GM18511 (cell line): ENCODE measurements at regions not wholly inside any gene's neighbourhood (a gene's known extent, or its start where the extent isn't known, plus 50 kb on each side); places are given as distances from the start of the nearest gene placed in this dataset.

Source experiments
- ATAC-seq: cut with Tn5 transposase; IDR thresholded peaks from one replicate; pipeline ENCODE4 v1.9.1; 2021; ENCODE audit warnings: mild to moderate bottlenecking, moderate library complexity; ENCODE audit not compliant: unreplicated experiment

DNA sequence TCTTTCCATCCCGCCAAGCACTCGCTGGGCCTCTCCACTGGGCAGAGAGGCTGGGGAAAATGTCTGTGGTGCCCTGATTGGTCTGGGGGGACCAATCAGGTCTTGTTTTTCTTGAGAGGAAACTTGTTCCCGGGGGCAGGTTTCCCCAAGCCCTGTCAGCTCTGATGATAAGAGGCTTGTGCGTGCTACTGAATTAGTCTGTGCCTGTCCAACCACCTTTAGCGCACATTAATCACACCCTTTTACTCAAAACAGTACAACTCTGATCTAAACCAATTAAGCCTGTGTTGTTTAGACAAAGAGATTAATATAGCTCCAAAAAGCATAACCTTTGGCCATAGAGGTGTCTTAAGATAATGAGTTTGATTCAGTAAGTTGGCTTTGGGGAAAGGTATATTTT lies 580.4 kb downstream of the VRK1 start:
- ATAC-seq: no peak

DNA sequence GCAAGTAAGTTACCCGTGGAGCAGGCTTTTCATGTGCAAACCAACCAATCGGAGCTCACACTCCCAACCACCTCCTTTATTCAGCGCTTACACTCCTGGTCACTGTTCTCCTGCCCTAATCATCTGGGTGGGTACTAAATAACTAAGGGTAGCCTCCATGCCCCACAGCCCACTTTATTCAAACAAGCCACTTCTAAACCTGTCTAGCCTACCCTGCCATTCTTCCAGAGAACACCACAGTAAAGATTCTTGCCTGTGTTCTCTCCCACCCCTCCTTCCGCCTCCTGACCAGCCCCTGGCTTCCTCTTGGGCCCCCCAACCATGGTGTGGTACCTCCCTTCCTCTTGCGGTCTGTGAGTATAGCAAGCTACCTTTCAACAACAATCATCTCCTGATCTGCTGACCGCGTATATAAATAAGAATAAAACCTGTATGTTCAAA lies 581.9 kb downstream of the VRK1 start:
- ATAC-seq: no peak

DNA sequence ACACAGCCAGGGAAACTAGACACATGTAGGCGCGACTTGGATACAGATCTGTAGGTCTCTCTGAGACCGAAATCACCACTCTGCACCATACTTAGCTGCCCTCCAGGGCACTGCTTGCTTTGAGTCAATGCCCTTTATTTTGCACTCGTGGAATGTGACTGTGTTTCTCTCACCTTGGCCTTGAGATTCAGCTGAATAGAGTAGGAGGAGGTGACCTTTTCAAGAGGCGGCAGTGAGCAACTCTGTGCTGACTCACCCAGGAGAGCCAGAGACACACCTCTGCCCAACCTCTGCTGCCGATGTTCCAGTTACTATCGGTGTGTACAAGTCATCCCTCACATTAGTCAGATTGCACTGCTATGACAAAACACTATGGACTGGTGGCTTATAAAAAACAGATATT lies 583.4 kb downstream of the VRK1 start:
- ATAC-seq: no peak

DNA sequence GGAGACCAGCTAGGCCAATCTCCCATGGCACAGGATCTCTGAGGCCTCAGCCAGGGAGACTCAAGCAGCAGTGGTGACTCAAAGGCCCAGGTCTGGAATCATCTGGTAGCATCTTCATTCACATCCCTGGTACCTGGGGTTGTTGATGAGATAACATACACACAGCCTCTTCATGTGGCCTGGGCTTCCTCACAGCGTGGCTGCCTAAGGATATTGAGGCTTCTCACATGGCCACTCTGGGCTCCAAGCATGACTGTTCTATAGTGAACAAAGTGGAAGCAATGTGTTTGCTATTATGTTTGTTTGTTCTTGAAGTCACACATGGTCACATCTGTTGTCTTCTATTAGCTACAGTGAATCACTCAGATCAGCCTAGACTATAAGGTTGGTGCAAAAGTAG lies 584.1 kb downstream of the VRK1 start:
- no peak for ATAC-seq

DNA sequence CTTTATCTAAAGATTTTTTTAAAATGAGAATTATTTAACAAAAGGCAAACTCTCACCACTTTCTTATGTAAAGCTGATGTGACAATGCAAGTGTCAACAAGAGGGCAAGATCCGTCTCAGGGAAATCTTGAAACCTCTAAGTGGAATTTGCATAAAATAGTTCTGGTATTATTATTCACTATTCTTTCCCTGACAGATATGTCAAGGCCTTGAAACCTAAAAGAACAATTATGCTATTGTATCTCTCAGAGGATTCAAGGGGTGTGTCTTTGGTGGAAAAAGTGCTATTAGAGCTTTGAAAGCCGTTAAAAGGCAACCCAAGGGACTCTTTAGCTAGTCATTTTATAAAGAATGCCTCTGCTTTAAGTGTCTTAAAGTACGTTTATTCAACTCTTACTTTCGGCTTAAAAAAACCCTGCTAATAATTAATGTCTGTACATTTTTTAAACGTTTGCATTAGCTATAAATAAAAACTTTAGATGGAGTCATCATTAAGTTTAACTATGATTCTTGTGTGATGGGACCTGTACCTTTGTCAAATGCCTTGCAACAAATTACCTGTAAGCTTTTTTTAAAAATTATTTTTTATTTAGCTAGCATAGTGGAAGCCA lies 585.5 kb downstream of the VRK1 start:
- ATAC-seq: no peak

DNA sequence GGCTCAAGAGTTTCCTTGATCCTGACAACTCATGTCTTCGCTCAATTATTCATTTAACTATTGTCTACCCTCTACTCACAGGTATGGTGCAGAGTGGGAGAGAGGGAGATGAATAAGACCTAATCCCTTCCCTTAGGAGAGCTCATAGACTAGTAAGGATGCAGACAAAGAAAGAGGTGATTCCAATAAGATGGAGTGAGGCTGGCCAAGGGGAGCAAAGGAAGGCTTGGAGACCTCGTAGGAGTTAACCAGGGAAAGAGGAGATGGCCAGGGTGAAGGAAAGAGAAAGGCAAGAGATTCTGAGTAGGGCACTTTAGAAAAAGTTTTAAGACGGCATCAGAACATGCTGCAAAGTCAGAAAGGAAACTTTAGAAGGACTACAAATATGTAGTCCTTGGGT lies 588.5 kb downstream of the VRK1 start:
- ATAC-seq: no peak

DNA sequence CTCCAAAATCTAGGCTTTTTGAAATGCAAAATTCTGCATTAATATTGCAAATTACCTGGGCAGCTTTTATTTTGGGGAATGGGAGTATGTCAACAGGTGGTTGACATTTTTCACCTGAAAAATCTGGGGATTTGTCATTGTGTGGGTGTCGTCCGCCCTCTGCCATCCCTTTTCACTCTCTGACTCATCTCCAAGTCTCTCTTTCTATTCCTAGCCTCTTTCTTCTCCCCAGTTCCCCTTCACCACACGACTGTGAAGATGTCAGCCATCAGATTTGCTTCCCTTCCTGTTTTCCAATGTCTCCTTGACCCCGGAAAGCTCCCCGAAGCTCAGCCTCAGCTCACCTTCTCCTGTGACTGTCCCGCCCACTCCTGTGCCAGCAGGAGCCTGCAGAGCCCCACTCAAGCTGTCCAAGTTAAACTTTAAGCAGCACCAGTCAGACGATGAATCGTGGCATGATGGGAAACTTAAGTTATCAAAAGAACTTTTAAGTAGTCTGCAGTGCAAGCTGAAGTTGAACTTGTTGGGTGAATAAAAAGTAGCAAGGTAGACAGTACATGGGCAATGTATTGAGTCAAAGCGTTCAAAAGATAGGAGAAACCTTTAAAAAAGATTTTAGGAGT lies 590.2 kb downstream of the VRK1 start:
- ATAC-seq: no peak

DNA sequence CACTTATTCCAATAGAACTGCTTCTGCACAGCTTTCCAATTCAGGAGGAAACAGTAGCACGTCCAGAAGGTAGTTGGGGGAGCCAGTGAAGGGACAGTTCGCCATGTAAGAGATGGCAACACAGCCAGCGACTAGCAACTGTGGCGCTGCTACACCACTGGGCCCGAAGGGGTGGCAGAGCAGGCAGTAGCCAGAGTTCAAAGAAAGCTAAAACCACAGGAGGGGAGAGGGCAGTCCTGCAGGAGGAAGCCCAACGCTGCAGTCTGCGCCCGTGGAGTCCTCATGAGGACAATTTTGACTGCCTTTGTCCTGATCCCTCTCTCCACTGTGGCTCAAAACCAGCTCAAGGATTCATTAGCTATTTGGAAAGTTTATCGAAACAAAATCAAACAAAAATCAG lies 591.2 kb downstream of the VRK1 start:
- ATAC-seq: no peak

DNA sequence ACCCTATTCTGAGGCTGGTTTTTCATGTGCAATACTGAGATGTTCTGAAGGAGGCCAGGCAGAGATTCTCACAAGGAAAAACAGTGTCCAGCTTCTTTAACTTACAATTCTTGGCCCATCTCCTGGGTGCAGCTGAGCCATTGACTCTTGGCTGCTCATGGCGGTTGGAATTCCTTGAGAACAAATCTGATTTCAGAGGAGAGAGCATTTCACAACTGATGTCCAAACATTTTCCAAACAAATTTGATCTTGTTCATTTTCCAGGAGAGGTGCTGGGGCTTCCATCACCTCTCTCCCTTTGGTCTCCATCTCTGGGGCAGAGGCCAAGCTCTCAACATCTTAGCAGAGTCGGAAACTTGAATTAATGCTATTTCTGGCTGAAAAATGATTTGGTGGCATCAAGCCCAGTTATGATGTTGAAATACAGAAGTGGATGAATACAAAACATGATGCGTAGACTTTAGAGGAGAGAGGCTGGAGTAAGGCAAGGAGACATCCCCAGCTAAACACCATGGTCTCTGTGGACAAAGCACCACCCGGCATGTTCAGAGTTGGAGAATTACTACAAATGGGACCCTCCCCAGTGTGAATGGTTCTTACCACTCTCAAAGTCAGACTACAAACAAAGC lies 593.0 kb downstream of the VRK1 start:
- no peak for ATAC-seq

DNA sequence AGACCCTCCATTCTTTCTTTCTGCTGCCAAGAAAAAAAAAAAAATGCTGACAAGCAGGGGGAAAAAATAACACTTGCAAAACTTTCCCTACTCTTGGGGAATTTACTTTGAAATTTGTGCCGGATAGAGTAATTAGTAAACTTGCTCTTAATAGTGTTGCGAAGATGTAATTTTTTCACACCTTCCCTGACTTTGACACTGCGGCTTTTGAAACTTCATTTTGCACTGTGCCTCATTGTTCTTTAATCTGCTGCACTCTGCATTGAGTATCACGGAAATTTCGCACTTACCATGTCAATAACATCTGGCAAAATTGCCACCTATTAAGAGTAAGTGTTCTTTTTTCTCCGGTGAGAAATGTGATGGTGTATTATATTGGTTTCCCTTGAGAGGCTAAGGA lies 596.1 kb downstream of the VRK1 start:
- ATAC-seq: no peak

DNA sequence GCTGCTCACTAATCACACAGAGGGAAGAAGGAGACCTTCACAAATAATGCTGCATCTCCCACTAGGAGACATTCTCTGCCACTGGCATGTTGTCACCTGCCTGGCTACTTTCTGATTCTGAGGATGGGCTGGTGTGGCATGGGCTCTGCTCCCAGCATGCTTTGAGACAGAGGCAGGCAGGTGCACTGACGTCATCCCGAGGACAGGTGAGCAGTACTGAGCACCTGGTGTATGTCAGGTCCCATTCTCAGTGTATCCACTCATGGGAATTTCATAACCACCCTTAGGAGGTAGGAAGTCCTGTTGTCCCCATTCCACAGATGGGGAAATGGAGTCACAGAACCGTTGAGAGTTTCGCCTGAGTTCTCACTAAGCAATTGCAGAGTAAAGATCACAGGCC lies 597.9 kb downstream of the VRK1 start:
- ATAC-seq: no peak

DNA sequence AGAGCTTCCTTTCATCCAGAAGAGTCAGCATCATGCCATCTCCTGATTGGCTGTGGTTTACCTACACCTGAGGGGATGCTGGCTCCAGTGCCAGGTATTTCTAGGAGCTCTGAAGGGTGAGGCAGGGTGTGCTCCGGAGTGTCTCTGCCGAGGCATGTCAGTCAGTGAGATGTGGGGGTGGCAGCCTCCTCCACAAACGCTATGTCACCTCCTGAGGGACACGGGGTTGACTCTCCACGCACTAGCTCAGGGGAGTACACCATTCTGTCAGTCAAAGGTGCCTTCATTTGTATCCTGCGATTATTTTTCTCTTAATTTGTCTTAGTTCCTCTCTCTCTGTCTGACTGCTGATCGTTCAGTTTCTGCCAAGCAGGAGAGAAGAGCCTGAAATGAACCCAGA lies 604.5 kb downstream of the VRK1 start:
- no peak for ATAC-seq

DNA sequence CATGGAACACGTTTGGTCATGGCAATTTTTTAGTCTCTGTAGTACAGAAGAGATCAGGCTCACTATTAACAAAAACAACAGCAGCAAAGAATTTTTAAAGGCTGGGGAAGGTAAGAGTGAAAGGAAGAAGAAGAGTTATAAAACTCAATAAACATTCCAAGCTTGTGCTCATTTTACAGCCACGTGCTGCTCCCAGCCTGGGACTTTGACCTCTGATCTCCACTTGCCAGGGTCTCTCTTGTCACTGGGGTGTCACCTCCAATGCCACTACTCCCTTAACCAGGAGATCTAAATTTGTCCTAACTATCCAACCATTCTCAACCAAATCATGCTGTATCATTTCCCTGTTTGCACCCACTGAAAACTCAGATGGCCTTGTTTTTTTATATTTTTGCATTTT lies 605.1 kb downstream of the VRK1 start:
- no peak for ATAC-seq

DNA sequence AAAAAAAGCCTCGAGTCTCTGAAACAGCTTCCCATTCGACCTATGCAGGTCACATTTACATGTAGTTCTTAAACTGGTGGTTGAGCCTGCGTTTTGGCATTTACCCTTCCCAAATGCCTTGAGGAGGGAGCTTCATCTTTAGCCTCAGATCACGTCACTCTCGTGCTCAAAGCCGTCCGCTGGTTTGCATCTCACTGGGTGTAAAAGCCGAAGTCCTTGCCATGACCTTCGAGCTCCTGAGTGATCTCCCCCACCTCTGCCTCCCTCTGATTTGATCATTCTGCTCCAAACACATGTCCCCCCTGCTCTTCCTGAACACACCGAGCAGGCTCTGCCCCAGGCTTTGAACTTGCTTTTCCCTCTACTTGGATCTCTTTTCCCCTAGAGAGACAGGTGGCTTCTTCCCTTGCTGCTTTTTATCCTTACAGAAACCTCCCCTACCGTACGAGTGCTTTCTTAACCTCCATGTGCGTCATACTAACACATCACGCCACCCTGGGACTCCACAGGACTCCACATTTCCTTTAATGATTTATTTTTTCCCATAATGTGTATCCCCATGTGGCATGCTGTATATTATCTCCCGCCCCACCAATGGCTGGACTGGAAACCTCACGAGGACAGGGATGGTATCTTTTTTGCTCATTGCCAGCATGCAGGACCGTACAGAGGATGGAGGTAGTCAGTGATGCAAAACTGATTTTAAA lies 610.7 kb downstream of the VRK1 start:
- ATAC-seq: no peak

DNA sequence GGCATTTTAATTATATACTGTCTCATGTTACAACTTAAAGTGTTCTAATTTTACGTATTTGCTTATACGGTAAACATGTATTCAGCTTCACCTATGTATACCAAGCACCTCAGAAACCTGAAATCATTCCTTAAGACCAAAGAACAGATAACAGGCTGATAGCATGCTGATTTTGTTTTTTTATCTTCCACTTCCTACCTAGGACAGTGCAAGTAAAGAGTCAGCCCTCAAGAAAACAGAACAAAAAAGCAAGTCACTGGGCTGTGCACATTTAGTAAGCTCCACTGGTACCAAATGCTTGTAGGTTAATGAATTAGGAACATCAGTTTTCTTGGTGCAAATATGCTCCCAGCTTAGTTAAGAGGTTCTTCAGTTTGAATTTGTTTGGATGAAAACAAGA lies 611.3 kb downstream of the VRK1 start:
- ATAC-seq: no peak

DNA sequence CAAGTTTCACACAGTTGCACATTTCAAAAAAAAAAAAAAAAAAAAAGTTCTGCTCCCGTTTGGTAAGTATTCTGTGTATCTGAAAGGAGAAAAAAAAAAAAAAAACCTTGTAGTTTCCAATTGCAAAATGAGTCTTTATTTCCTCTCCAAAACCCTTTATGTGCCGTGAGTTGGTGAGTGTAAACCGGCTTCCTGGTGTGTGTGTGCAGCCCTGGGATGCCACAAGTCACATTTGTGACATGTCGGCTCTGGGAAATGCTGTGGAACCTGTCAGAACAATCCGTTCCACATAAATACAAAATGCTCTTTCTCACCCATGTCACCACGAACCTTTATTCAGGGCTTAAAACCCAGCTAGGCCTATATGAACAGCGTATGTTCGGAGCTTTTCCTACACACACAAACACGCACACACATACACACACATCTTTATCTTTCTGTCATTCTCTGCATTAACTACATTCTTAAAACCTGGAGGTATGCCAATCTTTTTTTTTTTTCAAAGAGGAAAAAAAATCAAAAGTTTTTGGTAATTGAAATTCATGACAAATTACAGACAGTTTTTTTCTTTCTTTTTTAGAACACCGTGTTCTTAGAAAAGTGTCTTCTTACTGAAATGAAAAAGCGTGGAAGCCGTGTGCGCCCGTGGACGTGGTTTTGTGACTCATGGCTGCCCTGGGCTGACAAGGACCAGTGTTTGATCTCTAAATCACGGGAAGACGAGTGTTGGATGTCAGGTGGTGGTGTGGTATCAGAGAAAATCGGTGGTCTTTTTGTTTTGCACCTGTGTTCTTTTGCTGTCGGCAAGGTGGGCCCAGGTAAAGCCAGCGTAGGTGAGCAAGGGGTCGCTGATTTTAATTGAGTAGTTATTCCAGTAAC lies 612.0 kb downstream of the VRK1 start:
- ATAC-seq: no peak

DNA sequence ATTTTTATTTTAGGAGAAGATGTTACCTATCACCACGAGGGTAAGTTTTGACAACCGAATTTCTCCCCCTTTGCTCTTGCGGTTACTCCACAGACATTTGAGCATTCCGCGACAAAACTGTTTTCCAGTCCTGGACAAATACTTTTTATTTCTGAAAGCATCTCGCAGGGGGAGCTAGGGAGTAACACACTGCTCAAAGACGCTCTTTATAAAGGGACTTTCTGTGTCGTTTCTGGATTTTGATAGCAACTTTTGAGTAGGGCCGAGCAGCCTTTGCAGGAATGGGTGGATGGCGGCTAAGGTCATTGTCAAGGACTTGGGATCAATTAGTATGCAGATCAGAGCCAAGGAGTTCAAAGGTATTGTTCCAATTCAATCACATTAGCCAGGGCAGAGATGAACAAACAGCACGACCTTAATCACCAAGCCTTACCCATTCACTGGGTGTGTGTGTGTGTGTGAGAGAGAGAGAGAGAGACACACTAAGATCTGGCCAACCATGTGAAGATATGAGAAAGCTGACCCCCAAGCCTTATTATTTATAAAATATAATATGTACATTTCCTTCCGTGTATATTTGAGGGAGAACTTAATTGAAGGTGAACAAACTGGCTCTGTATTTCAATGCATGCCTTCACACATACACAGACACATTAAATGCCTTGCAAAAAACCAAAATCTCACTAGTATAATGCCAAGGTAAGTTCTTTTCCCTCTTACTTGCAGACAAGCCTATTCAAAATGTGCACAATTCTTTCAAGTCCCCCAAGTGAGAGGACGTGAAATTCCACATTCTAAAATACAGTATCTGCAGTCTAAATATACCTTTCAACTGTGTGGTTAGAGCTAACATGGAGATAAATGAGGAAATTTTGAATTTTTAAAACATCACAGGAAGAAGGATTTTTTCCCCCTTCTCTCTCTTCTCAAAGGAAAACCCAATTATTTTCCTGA lies 613.8 kb downstream of the VRK1 start:
- ATAC-seq: no peak

DNA sequence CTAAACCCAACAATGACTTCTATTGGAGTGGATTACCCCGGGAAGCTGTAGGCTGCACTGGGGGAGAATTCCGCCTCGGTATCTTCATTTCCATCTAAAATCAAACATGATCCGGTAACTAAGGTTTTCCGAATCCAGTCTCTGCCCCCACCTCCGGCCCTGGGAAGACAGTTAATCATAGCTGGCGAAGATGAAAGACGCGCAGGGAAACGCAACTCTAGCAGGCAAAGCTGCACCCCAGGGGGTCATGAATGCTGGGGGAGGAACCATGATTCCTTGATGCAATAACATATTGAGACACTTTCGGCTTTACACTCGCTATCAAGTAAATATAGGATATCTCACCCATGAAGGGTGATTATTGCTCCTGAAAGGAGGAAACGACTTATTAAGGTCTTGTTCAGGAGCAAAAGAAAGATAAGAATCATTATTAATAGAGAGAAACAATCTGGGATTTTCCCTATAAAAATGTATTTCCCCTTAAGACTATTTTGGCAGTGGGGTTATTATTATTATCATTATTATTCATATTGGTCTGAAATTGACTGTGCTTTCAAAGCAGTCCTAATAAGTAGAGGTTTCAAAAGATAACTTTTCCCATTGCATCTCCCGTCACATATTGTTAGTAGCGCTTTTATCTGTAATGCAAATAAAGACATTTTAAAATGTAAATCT lies 614.9 kb downstream of the VRK1 start:
- no peak for ATAC-seq

DNA sequence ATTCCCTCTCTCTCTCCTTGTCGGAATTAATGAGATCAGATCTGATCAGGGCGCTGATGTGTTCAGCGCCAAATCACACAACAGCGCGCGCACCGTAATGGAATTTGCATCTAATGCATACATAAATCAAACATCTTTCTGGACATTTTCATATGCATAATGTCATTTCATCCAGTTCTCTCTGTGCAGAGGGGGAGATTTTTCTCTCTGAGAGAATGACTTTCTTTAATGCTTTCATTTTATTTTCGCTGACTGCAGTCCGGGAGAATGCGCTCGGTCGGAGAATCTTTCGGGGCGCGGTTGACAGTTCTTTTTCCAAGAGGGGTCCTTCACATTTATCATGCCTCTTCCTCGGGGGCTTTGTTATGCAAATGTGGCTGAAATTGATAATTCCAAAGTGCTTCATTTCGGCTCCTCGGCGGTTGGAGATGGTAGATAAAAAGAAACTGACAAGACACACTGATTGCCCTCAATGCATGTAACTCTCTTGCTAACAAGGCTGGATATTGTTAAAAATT lies 615.9 kb downstream of the VRK1 start:
- ATAC-seq: no peak
